ENCODE measurements at regions not wholly inside any gene's neighbourhood (a gene's known extent, or its start where the extent isn't known, plus 50 kb on each side); places are given as distances from the start of the nearest gene placed in this dataset.
"Not testable (repeated sequence)": the region's sequence is repeated elsewhere in the genome, so short reads cannot be mapped to it uniquely, and the experiment has no call there.

GRCh38 chr20:53872561-53873229 lies 197.7 kb downstream of the BCAS1 start:
- peak; percentile 24 for DNase-seq (ENCODE audit: low spot score)

- DNase-seq (ENCODE audit: low spot score): no peak
These were observed 198.3 kb downstream of the BCAS1 start for GRCh38 chr20:53872081-53872541.

DNA sequence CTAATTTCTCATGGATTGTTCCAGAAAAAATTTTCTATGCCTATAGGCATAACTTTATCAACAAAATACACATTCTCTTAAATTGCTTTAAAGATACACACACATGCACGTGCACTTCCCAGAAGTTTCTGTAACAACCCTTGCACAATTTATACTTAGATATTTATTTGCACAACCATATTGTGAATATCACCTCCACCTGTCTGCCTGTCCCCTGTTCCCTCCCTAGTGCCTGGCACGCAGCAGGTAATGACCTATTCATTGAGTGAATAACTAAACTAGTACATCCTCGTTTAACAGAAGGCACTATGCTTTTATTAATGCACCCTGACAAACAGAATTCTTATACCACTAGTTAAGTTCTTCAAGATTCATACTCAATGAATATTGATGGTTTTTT lies 198.9 kb downstream of the BCAS1 start:
- DNase-seq (ENCODE audit: low spot score): no peak

DNA sequence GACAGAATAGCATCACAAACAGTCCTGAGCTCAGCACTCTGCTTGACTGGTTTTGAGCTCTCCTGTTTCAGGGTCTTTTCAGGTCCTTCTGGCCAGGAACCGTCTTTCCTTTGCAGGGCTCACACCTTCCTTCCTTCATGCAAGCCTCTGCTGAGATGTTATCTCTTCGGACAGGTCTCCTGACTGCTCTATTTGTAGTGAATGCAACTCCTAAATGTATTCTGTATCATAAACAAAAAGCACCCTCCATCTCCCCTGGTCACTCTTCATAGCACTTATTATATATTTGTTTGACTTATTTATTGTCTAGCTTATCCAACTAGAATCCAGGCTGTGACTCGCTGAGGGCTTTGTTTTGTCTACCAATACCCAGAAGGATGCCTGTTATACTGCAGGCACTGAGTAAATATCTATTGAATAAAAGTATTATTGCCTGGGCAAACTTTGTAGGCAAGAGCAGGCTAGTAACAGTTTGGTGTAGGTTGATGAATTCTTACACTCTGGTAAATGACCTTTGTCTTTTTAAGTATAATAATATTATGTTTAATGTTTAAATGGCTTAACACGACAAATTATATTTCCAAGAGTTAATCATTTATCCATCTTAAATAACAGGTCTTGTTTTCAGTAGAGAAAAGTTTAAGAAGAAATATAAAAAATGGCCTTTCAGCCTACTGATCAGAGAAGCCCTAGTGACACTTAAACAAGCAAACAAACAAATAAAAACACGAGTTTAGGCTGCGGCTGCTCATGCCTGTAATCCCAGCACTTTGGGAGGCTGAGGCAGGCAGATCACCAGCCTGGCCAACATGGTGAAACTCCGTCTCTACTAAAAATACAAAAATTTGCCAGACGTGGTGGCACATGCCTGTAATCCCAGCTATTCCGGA lies 199.7 kb downstream of the BCAS1 start:
- DNase-seq (ENCODE audit: low spot score): no peak

- peak; percentile 24 for DNase-seq (ENCODE audit: low spot score)
These were observed 200.7 kb downstream of the BCAS1 start for GRCh38 chr20:53869466-53870258.

DNA sequence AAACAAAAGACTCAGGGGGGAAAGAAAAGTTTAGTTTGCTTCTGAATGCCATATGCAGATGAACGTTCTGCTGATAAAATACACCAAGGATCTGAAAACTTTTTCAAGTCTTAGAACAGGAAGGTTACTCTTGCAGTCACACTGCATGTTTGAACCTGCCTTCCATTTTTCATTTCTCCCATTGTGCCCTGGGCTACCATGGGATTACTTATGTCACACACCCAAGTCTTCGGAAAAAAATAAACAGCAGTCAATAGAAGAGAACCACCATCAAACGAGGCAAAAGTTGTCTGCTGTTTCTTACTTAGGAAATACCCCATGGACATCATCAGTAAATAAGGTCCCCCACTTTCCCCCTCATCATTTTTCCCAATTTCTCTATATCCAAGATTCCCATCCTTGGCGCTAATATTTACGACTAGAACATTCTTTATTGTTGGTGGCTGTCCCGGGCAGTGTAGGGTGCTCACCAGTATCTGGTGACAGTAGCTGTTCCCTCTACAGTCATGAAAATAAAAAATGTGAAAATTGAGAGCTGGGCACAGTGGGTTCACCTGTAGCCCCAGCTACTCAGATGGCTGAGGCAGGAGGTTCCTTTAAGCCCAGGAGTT lies 202.5 kb downstream of the BCAS1 start:
- DNase-seq (ENCODE audit: low spot score): no peak

DNA sequence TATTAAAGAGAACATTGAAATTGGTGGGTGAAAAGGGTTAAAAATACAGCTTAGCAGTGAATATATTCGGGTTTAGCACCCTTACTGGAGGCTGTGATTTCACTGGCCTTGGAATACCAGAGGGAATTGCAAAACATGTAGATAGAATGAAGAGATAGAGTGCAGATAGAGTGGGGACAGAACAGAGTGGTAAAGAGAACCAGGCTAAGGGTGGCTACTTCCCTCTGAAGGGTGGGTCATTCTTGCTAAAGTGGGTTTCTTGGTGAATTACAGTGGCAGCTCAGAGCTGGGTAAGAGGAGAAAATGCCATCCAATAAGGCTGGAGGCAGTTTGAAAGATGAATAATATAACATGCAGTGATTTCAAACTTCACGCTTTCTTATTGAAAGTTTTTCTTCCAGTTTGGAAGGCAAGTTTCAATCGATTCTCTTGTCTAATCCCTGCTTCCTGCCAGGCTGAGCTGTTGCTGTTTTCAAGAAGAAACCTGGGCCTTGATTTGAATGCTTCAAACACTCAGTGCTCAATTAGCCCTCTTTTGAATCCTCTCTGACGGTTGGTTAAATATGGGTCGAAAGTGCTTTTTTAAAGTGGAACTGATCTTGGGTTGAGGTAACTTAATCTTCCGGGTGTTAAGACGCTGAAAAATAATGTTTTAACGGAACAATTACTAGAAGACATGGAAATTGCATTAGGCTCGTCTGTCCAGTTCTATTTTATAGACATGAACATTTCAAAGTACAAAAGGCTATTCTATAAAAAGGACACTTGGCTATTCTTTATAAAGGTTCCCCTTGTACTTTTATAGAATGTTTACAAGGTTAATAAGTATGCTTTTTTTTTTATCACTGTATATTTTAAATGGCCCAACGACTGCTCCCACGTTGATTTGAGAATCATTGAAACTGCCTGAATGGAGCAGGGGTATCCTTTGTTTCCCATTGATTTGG lies 203.3 kb downstream of the BCAS1 start:
- DNase-seq (ENCODE audit: low spot score): no peak

DNA sequence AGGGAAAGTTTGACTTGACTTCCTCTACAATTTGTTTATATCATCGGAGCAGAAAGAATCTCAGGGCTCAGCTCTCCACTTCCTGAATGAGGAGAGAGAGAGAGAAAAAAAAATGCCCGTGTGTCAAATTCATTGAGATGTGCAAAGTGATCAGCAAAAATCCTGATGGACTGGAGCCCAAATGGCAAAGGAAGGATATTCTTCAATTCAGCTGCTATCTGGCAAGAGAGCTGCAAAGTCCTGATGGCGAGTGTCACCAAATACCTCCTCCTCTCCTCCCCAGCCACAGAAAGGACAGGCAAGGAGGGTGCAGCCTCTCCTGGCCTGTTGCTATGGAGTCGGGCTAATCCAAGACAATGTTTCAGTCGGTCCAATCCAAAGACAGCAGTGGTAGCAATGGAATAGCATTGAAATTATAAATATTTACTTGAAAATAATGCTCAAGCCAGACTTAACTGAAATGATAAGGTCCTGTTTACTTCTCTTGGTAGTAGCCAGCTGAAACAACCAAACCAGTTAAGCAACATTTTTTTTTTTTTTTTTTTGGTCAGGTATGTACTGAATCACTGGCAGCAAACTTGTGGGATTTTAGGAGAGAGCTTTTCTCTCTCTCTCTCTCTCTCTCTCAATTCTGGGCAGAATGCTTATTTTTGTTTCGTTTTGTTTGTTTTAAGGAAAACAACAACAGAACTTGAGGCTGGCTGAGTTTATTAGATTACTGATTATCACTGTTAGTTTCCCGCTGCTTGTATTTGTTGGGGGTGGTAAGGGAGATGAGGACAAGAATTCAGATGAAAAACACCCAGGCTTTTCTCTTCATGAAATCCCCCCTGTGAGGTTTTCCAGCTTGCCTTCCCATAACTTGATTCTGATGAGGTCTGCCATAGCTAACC lies 204.2 kb downstream of the BCAS1 start:
- DNase-seq (ENCODE audit: low spot score): peak; percentile 19

DNA sequence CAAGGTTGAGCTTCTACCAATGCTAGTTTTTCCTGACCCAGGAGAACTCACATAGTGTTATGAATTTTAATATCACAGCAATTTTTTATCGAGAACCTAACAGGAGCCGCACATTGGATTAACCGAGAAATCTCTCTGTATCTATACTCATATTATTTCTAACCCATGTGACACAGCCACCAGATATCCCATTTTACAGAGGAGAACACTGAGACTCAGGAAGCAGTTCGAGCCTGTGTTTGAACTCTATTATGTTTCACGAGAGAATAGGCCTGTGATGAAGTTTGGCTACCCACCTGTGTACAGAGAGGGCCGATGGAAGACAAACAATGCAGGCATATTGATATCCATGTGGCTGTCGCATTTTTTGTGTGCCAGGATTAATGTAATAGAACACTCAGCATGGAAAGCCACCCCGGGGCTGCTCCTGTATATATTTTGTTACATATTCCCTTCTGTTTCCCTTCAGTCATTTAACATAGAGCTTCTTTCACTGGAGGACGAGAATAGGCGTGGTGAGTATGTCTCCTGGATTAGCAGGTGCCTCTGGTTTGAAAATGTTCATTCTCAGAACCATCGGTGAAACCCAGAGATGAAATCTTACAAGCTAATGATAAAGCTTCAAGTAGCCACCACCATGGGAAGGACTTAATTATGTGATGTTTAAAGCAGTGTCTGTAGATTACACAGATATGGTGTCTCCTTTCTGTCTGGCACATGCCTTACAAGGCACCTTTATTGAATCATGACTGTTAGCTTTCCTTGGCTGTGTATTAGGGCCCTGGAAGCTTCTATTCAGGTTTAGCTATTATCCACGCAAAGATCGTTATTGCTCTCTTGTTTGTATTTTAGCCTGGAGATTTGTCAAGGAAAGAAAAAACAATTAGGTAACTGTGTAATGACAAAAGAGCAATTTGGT lies 205.4 kb downstream of the BCAS1 start:
- not testable (repeated sequence) for DNase-seq (ENCODE audit: low spot score)

DNA sequence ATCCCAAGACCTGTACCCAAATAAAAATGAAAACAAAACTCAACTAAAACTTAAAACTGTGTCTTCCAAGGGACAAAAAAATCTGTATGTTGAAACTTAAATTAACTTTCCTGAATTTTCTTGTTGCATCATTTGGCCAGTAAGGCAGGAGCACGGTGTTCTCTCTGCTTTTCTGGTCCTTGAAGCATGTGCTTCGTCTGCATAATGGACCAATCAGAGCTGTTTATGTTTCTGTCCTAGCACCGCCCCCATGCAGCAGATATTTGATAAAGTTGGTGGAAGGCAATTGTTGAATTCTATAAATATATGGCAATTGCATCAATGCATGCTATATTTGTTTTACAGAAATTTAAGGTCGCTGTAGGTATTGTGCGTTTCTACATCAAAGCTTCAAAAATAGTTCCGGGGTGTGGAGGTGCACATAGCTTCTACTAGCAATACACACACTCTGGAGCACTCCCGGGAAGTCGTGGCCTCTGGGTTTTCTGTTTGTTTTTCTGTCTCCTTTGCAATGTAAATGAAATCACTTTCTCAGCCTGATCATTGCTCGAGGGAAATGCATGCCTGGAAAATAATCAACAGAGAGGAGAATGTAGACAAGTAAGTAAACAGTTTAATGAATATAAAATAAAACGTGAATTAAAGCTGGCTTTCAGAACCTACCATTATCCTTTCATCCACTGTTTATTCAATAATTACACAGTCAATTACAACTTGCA lies 206.3 kb downstream of the BCAS1 start:
- DNase-seq (ENCODE audit: low spot score): not testable (repeated sequence)

- DNase-seq (ENCODE audit: low spot score): not testable (repeated sequence)
These were observed 206.9 kb downstream of the BCAS1 start for GRCh38 chr20:53863535-53863922.

GRCh38 chr20:53863039-53863438 lies 207.4 kb downstream of the BCAS1 start:
- DNase-seq (ENCODE audit: low spot score): not testable (repeated sequence)

DNA sequence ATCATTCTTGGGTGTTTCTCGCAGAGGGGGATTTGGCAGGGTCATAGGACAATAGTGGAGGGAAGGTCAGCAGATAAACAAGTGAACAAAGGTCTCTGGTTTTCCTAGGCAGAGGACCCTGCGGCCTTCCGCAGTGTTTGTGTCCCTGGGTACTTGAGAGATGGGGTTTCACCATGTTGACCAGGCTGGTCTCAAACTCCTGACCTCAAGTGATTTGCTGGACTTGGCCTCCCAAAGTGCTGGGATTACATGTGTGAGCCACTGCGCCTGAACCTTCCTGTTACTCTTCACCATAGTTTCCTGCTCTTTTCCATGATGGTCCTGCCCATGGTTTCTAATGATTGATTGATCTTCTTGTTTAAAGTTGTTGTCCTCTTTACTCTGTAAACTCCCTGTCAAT lies 207.9 kb downstream of the BCAS1 start:
- DNase-seq (ENCODE audit: low spot score): not testable (repeated sequence)

DNA sequence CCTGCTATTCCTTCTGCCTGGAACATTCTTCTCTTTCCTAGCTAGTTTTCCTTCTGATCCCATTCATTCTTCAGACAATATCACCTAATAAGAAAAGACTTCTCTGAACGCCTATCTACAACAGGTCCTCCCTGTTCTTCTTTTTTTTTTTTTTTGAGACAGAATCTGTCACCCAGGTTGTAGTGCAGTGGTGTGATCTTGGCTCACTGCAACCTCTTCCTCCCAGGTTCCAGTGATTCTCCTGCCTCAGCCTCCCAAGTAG lies 208.3 kb downstream of the BCAS1 start:
- DNase-seq (ENCODE audit: low spot score): not testable (repeated sequence)

DNA sequence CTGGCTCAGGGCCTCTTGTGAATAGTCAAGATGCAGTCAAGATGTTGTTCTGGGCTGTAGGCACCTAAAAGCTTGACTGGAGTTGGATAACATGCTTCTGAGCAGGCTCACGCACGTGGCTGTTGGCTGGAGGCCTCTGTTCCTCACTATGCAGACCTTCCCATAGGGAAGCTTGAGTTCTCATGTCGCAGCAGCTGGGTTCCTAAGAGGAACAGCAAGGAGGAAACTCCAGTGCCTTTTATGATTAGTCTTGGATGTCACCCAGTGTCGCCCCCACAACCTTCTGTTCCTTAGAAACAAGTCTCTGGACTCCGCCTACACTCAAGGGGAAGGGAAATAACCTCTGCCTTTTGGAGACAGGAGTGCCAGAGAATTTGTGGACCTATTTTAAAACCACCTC lies 210.7 kb downstream of the BCAS1 start:
- no peak for DNase-seq (ENCODE audit: low spot score)

GRCh38 chr20:53859009-53859408 lies 211.4 kb downstream of the BCAS1 start:
- not testable (repeated sequence) for DNase-seq (ENCODE audit: low spot score)

- not testable (repeated sequence) for DNase-seq (ENCODE audit: low spot score)
These were observed 211.9 kb downstream of the BCAS1 start for GRCh38 chr20:53858516-53858915.

GRCh38 chr20:53857723-53858236 lies 212.6 kb downstream of the BCAS1 start:
- DNase-seq (ENCODE audit: low spot score): no peak

Data from hepatic stellate cell (primary cell).